HEK293 (cell line): ENCODE measurements at regions not wholly inside any gene's neighbourhood (a gene's known extent, or its start where the extent isn't known, plus 50 kb on each side); places are given as distances from the start of the nearest gene placed in this dataset.
"Not testable (repeated sequence)": the region's sequence is repeated elsewhere in the genome, so short reads cannot be mapped to it uniquely, and the experiment has no call there.

Source experiments
- CTCF ChIA-PET: fragments of 350-600 bp; formaldehyde crosslinking; extraction: SDS; loops from one replicate; lab custom pipeline; 2021; ENCODE audit warnings: antibody characterized with exemption; lab: Yijun Ruan, JAX
- POLR2A ChIA-PET: fragments of 300-600 bp; formaldehyde crosslinking; extraction: SDS; loops from one replicate; lab custom pipeline; 2020; ENCODE audit warnings: antibody characterized with exemption, inconsistent platforms; lab: Yijun Ruan, JAX
- H3K27ac ChIP-seq: fragments of 200-500 bp; sonication (Bioruptor generic); 2 replicates; pipeline ENCODE4 v1.5.1; 2014; ENCODE audit warnings: low read depth, low read length, control low read depth, inconsistent platforms; ENCODE audit errors: extremely low read depth
- H3K36me3 ChIP-seq, 2 experiments: fragments of 200-500 bp in 1 of 2; sonication (Bioruptor generic) in 1 of 2; 1 replicate in 1 of 2; 2 replicates in 1 of 2; pipeline ENCODE4 v1.5.1; 2014 to 2017; ENCODE audit warnings: inconsistent platforms in 2 of 2, low read length in 2 of 2; ENCODE audit not compliant: control insufficient read depth in 2 of 2, insufficient read depth in 1 of 2
- H3K4me1 ChIP-seq: fragments of 200-500 bp; sonication (Bioruptor generic); 2 replicates; pipeline ENCODE4 v1.5.1; 2014; ENCODE audit warnings: mild to moderate bottlenecking, low read length, inconsistent platforms; ENCODE audit not compliant: control insufficient read depth, insufficient read depth
- H3K4me3 ChIP-seq: 2 replicates; pipeline ENCODE4 v1.5.1; 2011; ENCODE audit warnings: low read depth, mild to moderate bottlenecking, control low read depth, low read length, moderate library complexity
- H3K9me3 ChIP-seq: fragments of 200-500 bp; sonication (Bioruptor generic); 2 replicates; pipeline ENCODE4 v1.5.1; 2014; ENCODE audit warnings: low read depth, low read length, inconsistent platforms; ENCODE audit not compliant: control insufficient read depth, insufficient read depth
- HOXA7 ChIP-seq: sonication (generic); formaldehyde crosslinking; IDR thresholded peaks from 2 replicates; pipeline ENCODE4 v1.8.1; 2022; ENCODE audit warnings: missing genetic modification reagents, borderline replicate concordance
- KLF17 ChIP-seq: fragments of 450-650 bp; formaldehyde crosslinking; IDR thresholded peaks from 2 replicates; pipeline ENCODE4 v1.5.1; 2016; ENCODE audit warnings: missing biosample characterization, missing genetic modification characterization
- OSR2 ChIP-seq: fragments of 450-650 bp; formaldehyde crosslinking; IDR thresholded peaks from 2 replicates; pipeline ENCODE4 v1.5.1; 2016; ENCODE audit warnings: missing biosample characterization, missing genetic modification characterization
- PRDM1 ChIP-seq: fragments of 450-650 bp; formaldehyde crosslinking; IDR thresholded peaks from 2 replicates; pipeline ENCODE4; 2016; ENCODE audit warnings: missing biosample characterization, missing genetic modification characterization
- SETDB1 ChIP-seq: IDR thresholded peaks from one replicate; pipeline ENCODE4 v1.6.1; 2017; ENCODE audit warnings: mild to moderate bottlenecking, low read length, moderate library complexity, mixed read lengths; ENCODE audit not compliant: insufficient read length
- ZIC2 ChIP-seq: fragments of 450-650 bp; formaldehyde crosslinking; IDR thresholded peaks from 2 replicates; pipeline ENCODE4 v1.5.1; 2016; ENCODE audit warnings: missing biosample characterization, missing genetic modification characterization
- ZNF121 ChIP-seq: fragments of 450-650 bp; formaldehyde crosslinking; IDR thresholded peaks from 2 replicates; pipeline ENCODE4 v1.5.1; 2016; ENCODE audit warnings: missing biosample characterization, missing genetic modification characterization
- ZNF146 ChIP-seq: fragments of 450-650 bp; formaldehyde crosslinking; IDR thresholded peaks from 2 replicates; pipeline ENCODE4 v1.5.1; 2016; ENCODE audit warnings: missing biosample characterization, missing genetic modification characterization
- ZNF302 ChIP-seq: fragments of 450-650 bp; formaldehyde crosslinking; IDR thresholded peaks from 2 replicates; pipeline ENCODE4 v1.5.1; 2016; ENCODE audit warnings: missing biosample characterization, missing genetic modification characterization, low read depth
- ZNF580 ChIP-seq: fragments of 450-650 bp; formaldehyde crosslinking; IDR thresholded peaks from 2 replicates; pipeline ENCODE4 v1.5.1; 2016; ENCODE audit warnings: missing biosample characterization, missing genetic modification characterization
- ZNF660 ChIP-seq: fragments of 450-650 bp; IDR thresholded peaks from 2 replicates; pipeline ENCODE4 v1.5.1; 2018; ENCODE audit warnings: missing biosample characterization, mild to moderate bottlenecking, missing genetic modification characterization
- ZNF707 ChIP-seq: fragments of 450-650 bp; formaldehyde crosslinking; IDR thresholded peaks from 2 replicates; pipeline ENCODE4 v1.5.1; 2016; ENCODE audit warnings: missing biosample characterization, missing genetic modification characterization
- ZNF791 ChIP-seq: fragments of 450-650 bp; formaldehyde crosslinking; IDR thresholded peaks from 2 replicates; pipeline ENCODE4 v1.5.1; 2016; ENCODE audit warnings: missing biosample characterization, missing genetic modification characterization

GRCh38 chr7:65285241-65285640 lies 88.4 kb upstream of the ZNF92 start:
- CTCF ChIA-PET, POLR2A ChIA-PET, H3K4me1 ChIP-seq: not testable (repeated sequence)

GRCh38 chr7:65279795-65280194 lies 93.9 kb upstream of the ZNF92 start:
- no peaks in the 10 kb centered on the region for H3K36me3 ChIP-seq
- H3K27ac ChIP-seq: no peak overlapping the region
- TF ChIP-seq ZNF121 (no peak), KLF17 (tag by site-specific recombination) (no peak), ZNF302 (tag by site-specific recombination) (no peak), ZNF660 (tag by site-specific recombination) (no peak), ZNF707 (tag by site-specific recombination) (no peak), PRDM1 (tag by site-specific recombination) (0 out of 2 replicates have a peak, but pooled peaks have one; percentile 6), HOXA7 (CRISPR knock-in tag) (no peak)
- H3K9me3 ChIP-seq: no peaks in the 10 kb centered on the region
- ChIA-PET POLR2A (no interaction called here), CTCF (interaction anchor here (0.6 kb wide), 1 partner anchor 63 kb away, joined by 3 read pairs; no protein-coding TSS in a partner anchor)
- no peaks in the 10 kb centered on the region for H3K4me1 ChIP-seq
- H3K4me3 ChIP-seq: no peak overlapping the region

More at GRCh38 chr7:65285241-65285640, 88.4 kb upstream of the ZNF92 start:
- not testable (repeated sequence) for H3K36me3 ChIP-seq, H3K27ac ChIP-seq, H3K9me3 ChIP-seq, H3K4me3 ChIP-seq
- TF ChIP-seq ZNF146 (tag by site-specific recombination): peak; percentile 73

GRCh38 chr7:65276822-65277221 lies 96.8 kb upstream of the ZNF92 start:
- TF ChIP-seq SETDB1 (peak; percentile 59), ZNF791 (tag by site-specific recombination) (peak; percentile 73; the same call in 1 of the 2 replicates), OSR2 (tag by site-specific recombination) (no peak), ZIC2 (tag by site-specific recombination) (no peak)
- TF ChIP-seq, all 188 proteins: peak for 2
- Histone ChIP-seq H3K4me1 (no peaks in the 10 kb centered on the region), H3K4me3 (no peak overlapping the region), H3K27ac (no peak overlapping the region), H3K36me3 (no peaks in the 10 kb centered on the region), H3K9me3 (no peaks in the 10 kb centered on the region)
- CTCF ChIA-PET: no interaction called here
- POLR2A ChIA-PET: no interaction called here

- H3K9me3 ChIP-seq, H3K36me3 ChIP-seq, H3K4me3 ChIP-seq, H3K4me1 ChIP-seq, POLR2A ChIA-PET, H3K27ac ChIP-seq: not testable (repeated sequence)
- CTCF ChIA-PET: interaction anchor here (0.6 to 0.8 kb wide), 3 partner anchors 24 to 600 kb away, joined by 3 read pairs; no protein-coding TSS in a partner anchor
- TF ChIP-seq ZNF580 (tag by site-specific recombination) (0 out of 2 replicates have a peak, but pooled peaks have one; percentile 17), ZNF146 (tag by site-specific recombination) (peak; percentile 80)
- TF ChIP-seq, all 188 proteins: peak for 2; not testable (repeated sequence) for 186
Observed at GRCh38 chr7:65271502-65271901, 102.2 kb upstream of the ZNF92 start.
